Vagina (tissue), 2 donors: ENCODE measurements at regions not wholly inside any gene's neighbourhood (a gene's known extent, or its start where the extent isn't known, plus 50 kb on each side); places are given as distances from the start of the nearest gene placed in this dataset.

ENCODE experiments used
- POLR2A ChIP-seq, 2 donors: fragments of 450-650 bp; IDR thresholded peaks; one replicate each; pipeline ENCODE4 v1.6.1; 2017; ENCODE audit warnings: antibody characterized with exemption in 2 of 2, mild to moderate bottlenecking in 2 of 2, moderate library complexity in 2 of 2
- POLR2AphosphoS5 ChIP-seq, 2 donors: sonication (generic); formaldehyde crosslinking; IDR thresholded peaks; one replicate each; pipeline ENCODE4 v1.9.0; 2017; ENCODE audit warnings: antibody characterized with exemption in 2 of 2, mild to moderate bottlenecking in 2 of 2, low read depth in 1 of 2; ENCODE audit not compliant: insufficient read depth in 1 of 2
- TF ChIP-seq, protein P1 (sequence below), 3 experiments: fragments of 450-650 bp in 2 of 3; fragments of 200-600 bp in 1 of 3; sonication (generic) in 1 of 3; IDR thresholded peaks; one replicate each; pipeline ENCODE4 v1.5.1; 2017 to 2019; ENCODE audit warnings: antibody characterized with exemption in 3 of 3, mild to moderate bottlenecking in 2 of 3, moderate library complexity in 2 of 3

DNA sequence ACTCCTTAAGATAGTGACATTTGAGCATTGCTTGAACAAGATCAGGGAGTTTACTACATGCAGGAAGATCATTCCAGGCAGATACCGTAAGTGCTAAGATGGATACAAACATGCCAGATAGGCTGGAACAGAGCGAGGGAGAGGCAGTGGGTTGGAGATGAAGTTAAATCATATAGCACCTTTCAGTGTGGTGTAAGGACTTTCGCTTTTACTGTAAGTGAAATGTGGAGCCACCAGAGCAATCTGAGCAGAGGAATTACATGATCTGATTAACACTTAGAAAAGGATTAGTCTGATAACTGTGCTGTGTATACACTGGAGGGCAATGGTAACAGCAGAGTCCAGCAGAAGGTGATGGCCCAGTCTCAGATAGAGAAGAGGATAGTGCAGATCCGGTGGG lies 163.0 kb upstream of the SSTR1 start:
- TF ChIP-seq, protein P1, sequence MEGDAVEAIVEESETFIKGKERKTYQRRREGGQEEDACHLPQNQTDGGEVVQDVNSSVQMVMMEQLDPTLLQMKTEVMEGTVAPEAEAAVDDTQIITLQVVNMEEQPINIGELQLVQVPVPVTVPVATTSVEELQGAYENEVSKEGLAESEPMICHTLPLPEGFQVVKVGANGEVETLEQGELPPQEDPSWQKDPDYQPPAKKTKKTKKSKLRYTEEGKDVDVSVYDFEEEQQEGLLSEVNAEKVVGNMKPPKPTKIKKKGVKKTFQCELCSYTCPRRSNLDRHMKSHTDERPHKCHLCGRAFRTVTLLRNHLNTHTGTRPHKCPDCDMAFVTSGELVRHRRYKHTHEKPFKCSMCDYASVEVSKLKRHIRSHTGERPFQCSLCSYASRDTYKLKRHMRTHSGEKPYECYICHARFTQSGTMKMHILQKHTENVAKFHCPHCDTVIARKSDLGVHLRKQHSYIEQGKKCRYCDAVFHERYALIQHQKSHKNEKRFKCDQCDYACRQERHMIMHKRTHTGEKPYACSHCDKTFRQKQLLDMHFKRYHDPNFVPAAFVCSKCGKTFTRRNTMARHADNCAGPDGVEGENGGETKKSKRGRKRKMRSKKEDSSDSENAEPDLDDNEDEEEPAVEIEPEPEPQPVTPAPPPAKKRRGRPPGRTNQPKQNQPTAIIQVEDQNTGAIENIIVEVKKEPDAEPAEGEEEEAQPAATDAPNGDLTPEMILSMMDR (IDR thresholded peaks at IDR 0.05), result no peak
- TF ChIP-seq POLR2AphosphoS5 (IDR thresholded peaks at IDR 0.05; ENCODE audit: insufficient read depth in 1 of 2, low read depth in 1 of 2), result no peak
- no peak for TF ChIP-seq POLR2A (IDR thresholded peaks at IDR 0.05)
